HL-60 (cell line): ENCODE measurements at regions not wholly inside any gene's neighbourhood (a gene's known extent, or its start where the extent isn't known, plus 50 kb on each side); places are given as distances from the start of the nearest gene placed in this dataset.

ENCODE experiments used
- DNase-seq, 2 experiments: peaks; one replicate each; pipeline ENCODE4 v3.0.0-alpha.2; 2010 to 2020; ENCODE audit warnings: low read depth in 1 of 2, low spot score in 1 of 2
- H3K27ac ChIP-seq: fragments of 250-450 bp; sonication (Bioruptor Pico); replicated peaks from 2 replicates; pipeline ENCODE4 v1.5.1; 2020; ENCODE audit warnings: mild to moderate bottlenecking, moderate library complexity
- H3K27me3 ChIP-seq: fragments of 250-450 bp; sonication (Bioruptor Pico); 2 replicates; pipeline ENCODE4 v1.5.1; 2021; ENCODE audit warnings: mild to moderate bottlenecking, moderate library complexity; ENCODE audit not compliant: insufficient read depth, poor library complexity, severe bottlenecking
- H3K4me3 ChIP-seq: replicated peaks from 2 replicates; pipeline ENCODE4 v1.5.1; 2011; ENCODE audit warnings: mild to moderate bottlenecking, control low read depth, low read length; ENCODE audit not compliant: insufficient read depth
- CTCF ChIP-seq: IDR thresholded peaks from one replicate; pipeline ENCODE4 v1.5.1; 2011; ENCODE audit warnings: low read length, control low read depth, inconsistent platforms; ENCODE audit not compliant: insufficient read depth
- GABPA ChIP-seq: IDR thresholded peaks from 2 replicates; pipeline ENCODE4 v1.6.1; 2012; ENCODE audit warnings: low read depth
- POLR2AphosphoS5 ChIP-seq: IDR thresholded peaks from 2 replicates; pipeline ENCODE4 v1.6.1; 2012; ENCODE audit warnings: low read depth
- REST ChIP-seq: IDR thresholded peaks from 2 replicates; pipeline ENCODE4 v1.6.1; 2012; ENCODE audit warnings: low read depth; ENCODE audit not compliant: insufficient replicate concordance
- SPI1 ChIP-seq: IDR thresholded peaks from 2 replicates; pipeline ENCODE4 v1.6.1; 2012; ENCODE audit warnings: low read depth, mild to moderate bottlenecking, borderline replicate concordance

- TF ChIP-seq REST: no peak
- TF ChIP-seq GABPA: no peak
- no peak overlapping the region for H3K27ac ChIP-seq
- H3K4me3 ChIP-seq: no peak overlapping the region
- no peak for DNase-seq
- H3K27me3 ChIP-seq: no peaks in the 10 kb centered on the region
Measured at GRCh38 chr5:2277886-2278285, 395.2 kb upstream of the IRX4 start.

- no peak overlapping the region for H3K27ac ChIP-seq
- no peak for DNase-seq
- no peaks in the 10 kb centered on the region for H3K27me3 ChIP-seq
- no peak for TF ChIP-seq SPI1
- TF ChIP-seq CTCF: no peak
- no peak for TF ChIP-seq REST
- TF ChIP-seq GABPA: no peak
- TF ChIP-seq POLR2AphosphoS5: no peak
- no peak overlapping the region for H3K4me3 ChIP-seq
Measured at GRCh38 chr5:2276101-2276500, 393.4 kb upstream of the IRX4 start.

- Histone ChIP-seq H3K27ac (no peak overlapping the region), H3K27me3 (no peaks in the 10 kb centered on the region), H3K4me3 (no peak overlapping the region)
- TF ChIP-seq POLR2AphosphoS5: no peak
- TF ChIP-seq SPI1: no peak
- no peak for TF ChIP-seq REST
- TF ChIP-seq CTCF: no peak
- no peak for TF ChIP-seq GABPA
- DNase-seq: no peak
Measured at GRCh38 chr5:2272755-2273154, 390.0 kb upstream of the IRX4 start.

GRCh38 chr5:2272039-2272438 is 389.3 kb upstream of the IRX4 start:
- no peak overlapping the region for H3K4me3 ChIP-seq
- H3K27me3 ChIP-seq: no peaks in the 10 kb centered on the region
- TF ChIP-seq SPI1 (no peak), REST (no peak)
- DNase-seq: no peak
- H3K27ac ChIP-seq: no peak overlapping the region
